ENCODE measurements at regions not wholly inside any gene's neighbourhood (a gene's known extent, or its start where the extent isn't known, plus 50 kb on each side); places are given as distances from the start of the nearest gene placed in this dataset.

GRCh38 chr12:125193376-125194152 is 128.3 kb downstream of the AACS start:
- DNase-seq (ENCODE audit: low read depth, low spot score), result no peak
- H3K4me3 ChIP-seq (ENCODE audit: low read length), result no peak overlapping the region

GRCh38 chr12:125194163-125194773 is 129.0 kb downstream of the AACS start:
- no peak for DNase-seq (ENCODE audit: low read depth, low spot score)
- H3K4me3 ChIP-seq (ENCODE audit: low read length), result no peak overlapping the region

- DNase-seq (ENCODE audit: low read depth, low spot score), result no peak
- no peak overlapping the region for H3K4me3 ChIP-seq (ENCODE audit: low read length)
Observed at GRCh38 chr12:125194987-125195386, 129.8 kb downstream of the AACS start.

- no peak overlapping the region for H3K4me3 ChIP-seq (ENCODE audit: low read length)
- no peak for DNase-seq (ENCODE audit: low read depth, low spot score)
Observed at GRCh38 chr12:125197326-125197725, 132.1 kb downstream of the AACS start.

GRCh38 chr12:125198652-125199051 is 133.4 kb downstream of the AACS start:
- no peak for DNase-seq (ENCODE audit: low read depth, low spot score)
- no peak overlapping the region for H3K4me3 ChIP-seq (ENCODE audit: low read length)

- H3K4me3 ChIP-seq (ENCODE audit: low read length), result no peak overlapping the region
Observed at GRCh38 chr12:125201090-125201489, 135.9 kb downstream of the AACS start.

GRCh38 chr12:125201940-125202339 is 136.7 kb downstream of the AACS start:
- no peak overlapping the region for H3K4me3 ChIP-seq (ENCODE audit: low read length)
- DNase-seq (ENCODE audit: low read depth, low spot score), result no peak

More at GRCh38 chr12:125201090-125201489, 135.9 kb downstream of the AACS start:
- DNase-seq (ENCODE audit: low read depth, low spot score), result no peak

- DNase-seq (ENCODE audit: low read depth, low spot score), result no peak
- H3K4me3 ChIP-seq (ENCODE audit: low read length), result no peak overlapping the region
Observed at GRCh38 chr12:125202421-125202820, 137.2 kb downstream of the AACS start.

GRCh38 chr12:125203145-125203765 is 138.0 kb downstream of the AACS start:
- H3K4me3 ChIP-seq (ENCODE audit: low read length), result no peak overlapping the region
- DNase-seq (ENCODE audit: low read depth, low spot score), result peak; percentile 37

- H3K4me3 ChIP-seq (ENCODE audit: low read length), result no peak overlapping the region
- no peak for DNase-seq (ENCODE audit: low read depth, low spot score)
Observed at GRCh38 chr12:125205386-125205785, 140.2 kb downstream of the AACS start.

GRCh38 chr12:125206711-125207110 is 141.5 kb downstream of the AACS start:
- no peak overlapping the region for H3K4me3 ChIP-seq (ENCODE audit: low read length)
- no peak for DNase-seq (ENCODE audit: low read depth, low spot score)

GRCh38 chr12:125208334-125208733 is 143.1 kb downstream of the AACS start:
- H3K4me3 ChIP-seq (ENCODE audit: low read length), result no peak overlapping the region
- no peak for DNase-seq (ENCODE audit: low read depth, low spot score)

- DNase-seq (ENCODE audit: low read depth, low spot score), result no peak
- no peak overlapping the region for H3K4me3 ChIP-seq (ENCODE audit: low read length)
Observed at GRCh38 chr12:125208942-125209341, 143.7 kb downstream of the AACS start.

- peak; percentile 46 for DNase-seq (ENCODE audit: low read depth, low spot score)
- H3K4me3 ChIP-seq (ENCODE audit: low read length), result no peak overlapping the region
Observed at GRCh38 chr12:125210104-125210755, 145.0 kb downstream of the AACS start.

GRCh38 chr12:125211464-125211863 is 146.2 kb downstream of the AACS start:
- no peak overlapping the region for H3K4me3 ChIP-seq (ENCODE audit: low read length)
- no peak for DNase-seq (ENCODE audit: low read depth, low spot score)

GRCh38 chr12:125214289-125214688 is 149.1 kb downstream of the AACS start:
- no peak overlapping the region for H3K4me3 ChIP-seq (ENCODE audit: low read length)
- DNase-seq (ENCODE audit: low read depth, low spot score), result no peak

- DNase-seq (ENCODE audit: low read depth, low spot score), result no peak
- H3K4me3 ChIP-seq (ENCODE audit: low read length), result no peak overlapping the region
Observed at GRCh38 chr12:125216756-125217155, 151.5 kb downstream of the AACS start.

- no peak for DNase-seq (ENCODE audit: low read depth, low spot score)
- no peak overlapping the region for H3K4me3 ChIP-seq (ENCODE audit: low read length)
Observed at GRCh38 chr12:125217308-125217707, 152.1 kb downstream of the AACS start.

GRCh38 chr12:125218952-125219351 is 153.7 kb downstream of the AACS start:
- no peak overlapping the region for H3K4me3 ChIP-seq (ENCODE audit: low read length)
- no peak for DNase-seq (ENCODE audit: low read depth, low spot score)

All from Jurkat, Clone E6-1 (cell line).